ENCODE measurements at regions not wholly inside any gene's neighbourhood (a gene's known extent, or its start where the extent isn't known, plus 50 kb on each side); places are given as distances from the start of the nearest gene placed in this dataset.

DNA sequence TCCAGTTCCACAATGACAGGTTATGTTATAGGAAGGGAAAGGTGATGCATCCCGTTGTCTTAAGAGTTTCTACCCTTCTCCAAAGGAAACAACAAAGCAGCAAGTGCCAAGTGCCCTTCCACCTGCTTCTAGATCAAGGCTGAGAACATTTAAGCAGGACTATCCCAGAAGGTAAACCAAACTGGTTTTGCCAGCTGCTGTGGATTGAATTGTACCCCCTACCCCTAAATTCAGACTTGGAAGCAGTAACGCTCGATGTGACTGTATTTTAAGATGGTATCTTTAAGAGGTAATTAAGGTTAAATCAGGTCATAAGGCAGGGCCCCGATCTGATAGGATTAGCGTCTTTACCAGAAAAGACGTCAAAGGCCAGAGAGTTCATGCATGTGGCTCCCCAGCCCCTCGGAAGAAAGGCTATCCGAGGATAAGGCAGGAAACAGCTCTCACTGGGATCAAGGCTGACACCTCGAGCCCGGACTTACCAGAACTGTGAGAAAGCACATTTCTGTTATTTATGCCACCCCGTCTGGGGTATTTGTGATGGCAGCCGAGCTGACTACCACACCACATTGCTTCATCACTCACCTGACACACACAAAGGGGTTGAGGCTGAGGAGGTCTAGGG, 179.1 kb upstream of the RAI14 start:
- TF ChIP-seq, protein P1, sequence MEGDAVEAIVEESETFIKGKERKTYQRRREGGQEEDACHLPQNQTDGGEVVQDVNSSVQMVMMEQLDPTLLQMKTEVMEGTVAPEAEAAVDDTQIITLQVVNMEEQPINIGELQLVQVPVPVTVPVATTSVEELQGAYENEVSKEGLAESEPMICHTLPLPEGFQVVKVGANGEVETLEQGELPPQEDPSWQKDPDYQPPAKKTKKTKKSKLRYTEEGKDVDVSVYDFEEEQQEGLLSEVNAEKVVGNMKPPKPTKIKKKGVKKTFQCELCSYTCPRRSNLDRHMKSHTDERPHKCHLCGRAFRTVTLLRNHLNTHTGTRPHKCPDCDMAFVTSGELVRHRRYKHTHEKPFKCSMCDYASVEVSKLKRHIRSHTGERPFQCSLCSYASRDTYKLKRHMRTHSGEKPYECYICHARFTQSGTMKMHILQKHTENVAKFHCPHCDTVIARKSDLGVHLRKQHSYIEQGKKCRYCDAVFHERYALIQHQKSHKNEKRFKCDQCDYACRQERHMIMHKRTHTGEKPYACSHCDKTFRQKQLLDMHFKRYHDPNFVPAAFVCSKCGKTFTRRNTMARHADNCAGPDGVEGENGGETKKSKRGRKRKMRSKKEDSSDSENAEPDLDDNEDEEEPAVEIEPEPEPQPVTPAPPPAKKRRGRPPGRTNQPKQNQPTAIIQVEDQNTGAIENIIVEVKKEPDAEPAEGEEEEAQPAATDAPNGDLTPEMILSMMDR (IDR thresholded peaks at IDR 0.05; ENCODE audit: extremely low read depth in 1 of 2, insufficient read depth in 1 of 2, low read depth in 1 of 2, low read length in 2 of 2), result no peak
- no peak for TF ChIP-seq GATA2 (IDR thresholded peaks at IDR 0.05; ENCODE audit: insufficient read depth, insufficient read length, low read depth, low read length)
- TF ChIP-seq EZH2 (IDR thresholded peaks at IDR 0.05; ENCODE audit: borderline replicate concordance, low read depth, low read length, severe bottlenecking), result no peak
- TF ChIP-seq POLR2A (IDR thresholded peaks at IDR 0.05; ENCODE audit: low read depth, low read length), result no peak
- TF ChIP-seq FOS (IDR thresholded peaks at IDR 0.05; ENCODE audit: borderline replicate concordance, insufficient read depth, low read length), result no peak
- TF ChIP-seq JUN (IDR thresholded peaks at IDR 0.05; ENCODE audit: borderline replicate concordance, insufficient read depth, insufficient read length, low read depth), result no peak
- no peak for TF ChIP-seq MYC (IDR thresholded peaks at IDR 0.05; ENCODE audit: low read depth, low read length)
- TF ChIP-seq POLR2AphosphoS5 (IDR thresholded peaks at IDR 0.05; ENCODE audit: insufficient read depth, low read depth, low read length), result no peak
- TF ChIP-seq MAX (IDR thresholded peaks at IDR 0.05; ENCODE audit: insufficient read depth, insufficient read length), result no peak
- ChIA-PET CTCF (interaction anchor here (1.5 to 4.9 kb wide), 7 partner anchors 9 to 526 kb away, joined by 9 to 82 read pairs (median 24); partner anchors contain the start of gene DNAJC21), POLR2A (no interaction called here)
- no peaks in the 10 kb centered on the region for H3K79me2 ChIP-seq (ENCODE audit: control insufficient read depth, insufficient read depth, low read length)
- DNase-seq (ENCODE audit: low read depth, low spot score) (no peak), FAIRE-seq (no peak)
- H3K4me2 ChIP-seq (ENCODE audit: insufficient read depth, low read length), result no peak overlapping the region
- H3K27me3 ChIP-seq (ENCODE audit: control insufficient read depth in 2 of 2, insufficient read depth in 2 of 2, low read length in 2 of 2), result peaks cover 4 to 7% of the 10 kb centered on the region in 2 experiments
- H4K20me1 ChIP-seq (replicated peaks; ENCODE audit: control insufficient read depth, extremely low read depth, insufficient read depth, low read length), result no peaks in the 10 kb centered on the region
- intact Hi-C loops (cut with micrococcal nuclease), result no loop called here
- no peaks in the 10 kb centered on the region for H3K4me1 ChIP-seq (ENCODE audit: control insufficient read depth, extremely low read depth, insufficient read depth, low read length)
- H3K9me3 ChIP-seq (replicated peaks; ENCODE audit: control insufficient read depth, insufficient read depth, low read length), result no peaks in the 10 kb centered on the region
- no peaks in the 10 kb centered on the region for H3K9me1 ChIP-seq (replicated peaks; ENCODE audit: control insufficient read depth, extremely low read depth, insufficient read depth, low read length)
- no peak overlapping the region for H3K9ac ChIP-seq (replicated peaks; ENCODE audit: extremely low read depth, insufficient read depth, low read length)
- no peaks in the 10 kb centered on the region for H3K36me3 ChIP-seq (ENCODE audit: control insufficient read depth in 2 of 2, extremely low read depth in 1 of 2, insufficient read depth in 2 of 2, low read length in 2 of 2)
- dilution Hi-C loops (cut with MboI; ENCODE audit: extremely low pct_ligation_motif_present, low sequenced_read_pairs), result loop anchor here (25.0 kb wide), 1 partner anchor 435 kb away; the partner anchor contains the start of genes BRIX1 and RAD1
- no TSS peak for BruUV-seq (replicated peaks)
- H2AFZ ChIP-seq (ENCODE audit: low read depth, low read length), result no peak overlapping the region
- no peak overlapping the region for H3K27ac ChIP-seq (ENCODE audit: insufficient read depth, low read depth, low read length)
- no peak overlapping the region for H3K4me3 ChIP-seq (replicated peaks in 1 of 3; ENCODE audit: insufficient read depth in 1 of 3, low read depth in 1 of 3, low read length in 3 of 3)
